ENCODE measurements at regions not wholly inside any gene's neighbourhood (a gene's known extent, or its start where the extent isn't known, plus 50 kb on each side); places are given as distances from the start of the nearest gene placed in this dataset.

DNA sequence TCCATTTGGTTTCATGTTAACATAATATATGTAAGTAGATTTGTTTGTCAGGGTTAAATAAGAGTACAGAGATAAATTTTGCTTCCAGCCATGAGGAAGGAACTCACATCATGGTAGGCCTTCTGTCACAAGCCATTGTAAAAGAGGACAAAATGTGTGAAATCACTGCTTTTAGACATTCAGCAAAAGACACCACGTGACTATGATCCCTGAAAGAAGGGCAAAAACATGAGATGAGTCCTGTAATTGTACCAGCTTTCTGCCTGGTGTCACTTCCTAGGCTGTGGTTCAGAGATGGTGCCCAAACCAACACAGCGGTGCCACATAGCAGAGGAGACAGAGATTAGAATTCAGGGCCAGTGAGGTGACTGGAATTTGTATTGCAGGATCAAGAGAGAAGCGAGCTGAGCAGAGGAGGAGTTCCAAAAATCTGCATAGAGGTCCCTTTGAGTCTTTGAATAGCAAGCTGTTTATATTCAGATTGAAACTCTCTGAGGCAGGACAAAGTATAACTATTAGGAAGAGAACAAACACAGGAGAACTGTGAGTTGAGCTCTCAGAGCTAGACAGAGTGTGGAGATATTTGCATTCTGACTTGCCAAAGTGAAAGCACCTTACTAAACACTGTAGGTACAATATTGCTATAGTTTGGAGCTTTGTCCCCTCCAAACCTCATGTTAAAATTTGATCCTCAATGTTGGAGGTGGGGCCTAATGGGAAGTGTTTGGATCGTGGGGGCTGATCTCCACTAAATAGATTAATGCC, 52.6 kb upstream of the PDE7B start:
- no peak for DNase-seq (ENCODE audit: low read depth in 2 of 2)

All from stimulated activated CD4-positive, alpha-beta T cell treated with anti-CD3 and anti-CD28 coated beads, Interleukin-12 subunit alpha, Interleukin-12 subunit beta, amount 100 ng/mL, for 24 hours (primary cell).